ENCODE measurements at regions not wholly inside any gene's neighbourhood (a gene's known extent, or its start where the extent isn't known, plus 50 kb on each side); places are given as distances from the start of the nearest gene placed in this dataset.
A peak's percentile ranks its signal among the peaks of the same experiment; 100 is the strongest.
"Not testable (repeated sequence)": the region's sequence is repeated elsewhere in the genome, so short reads cannot be mapped to it uniquely, and the experiment has no call there.

GRCh38 chr17:11182430-11182829 is 58.6 kb upstream of the SHISA6 start:
- DNase-seq (no peak), ATAC-seq (ENCODE audit: poor library complexity) (no peak)
- intact Hi-C loops (cut with DNase I), result no loop called here

DNA sequence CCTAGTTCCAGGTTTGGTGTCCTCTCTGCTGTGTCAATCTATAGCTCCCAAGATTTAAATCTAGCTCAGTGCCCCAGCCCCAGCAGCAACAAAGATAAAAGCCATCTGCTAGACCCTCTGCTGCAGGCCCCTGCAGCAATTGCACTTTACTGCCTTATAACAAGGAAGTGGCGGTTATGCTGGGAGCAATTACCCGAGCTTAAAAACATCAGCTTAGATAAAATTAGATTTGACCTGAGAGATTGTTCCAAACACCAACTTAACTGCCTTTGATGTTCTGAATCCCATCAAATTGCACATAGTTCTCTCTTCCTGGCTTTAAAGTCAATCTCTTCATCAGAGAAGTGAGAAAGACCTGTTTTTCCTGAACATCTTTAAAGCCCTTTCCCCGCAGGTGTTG is 62.4 kb upstream of the SHISA6 start:
- ATAC-seq (ENCODE audit: poor library complexity), result no peak
- intact Hi-C loops (cut with DNase I), result no loop called here

GRCh38 chr17:11177340-11177739 is 63.7 kb upstream of the SHISA6 start:
- intact Hi-C loops (cut with DNase I), result no loop called here
- ATAC-seq (ENCODE audit: poor library complexity), result no peak
- DNase-seq, result no peak

More for the DNA sequence above, 62.4 kb upstream of the SHISA6 start:
- no peak for DNase-seq

DNA sequence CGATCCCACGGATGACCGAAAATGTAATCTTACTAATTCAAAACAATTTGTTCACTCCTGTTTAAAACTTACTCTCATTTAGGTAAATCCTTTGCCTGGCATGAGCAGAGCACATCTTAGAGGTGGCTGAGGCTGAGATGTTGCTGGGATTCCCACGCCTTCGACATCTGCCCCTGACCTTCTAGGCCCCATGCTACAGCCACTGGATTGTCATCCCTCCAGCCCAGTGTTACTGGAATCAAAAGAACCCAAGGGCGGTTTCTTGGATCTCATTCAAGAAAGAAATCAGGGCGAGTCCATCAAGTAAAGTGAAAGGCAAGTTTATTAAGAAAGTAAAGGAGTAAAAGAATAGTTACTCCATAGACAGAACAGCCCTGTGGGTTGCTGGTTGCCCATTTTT is 64.5 kb upstream of the SHISA6 start:
- peak; percentile 58 for ATAC-seq (ENCODE audit: poor library complexity)
- no peak for DNase-seq
- intact Hi-C loops (cut with DNase I), result no loop called here

DNA sequence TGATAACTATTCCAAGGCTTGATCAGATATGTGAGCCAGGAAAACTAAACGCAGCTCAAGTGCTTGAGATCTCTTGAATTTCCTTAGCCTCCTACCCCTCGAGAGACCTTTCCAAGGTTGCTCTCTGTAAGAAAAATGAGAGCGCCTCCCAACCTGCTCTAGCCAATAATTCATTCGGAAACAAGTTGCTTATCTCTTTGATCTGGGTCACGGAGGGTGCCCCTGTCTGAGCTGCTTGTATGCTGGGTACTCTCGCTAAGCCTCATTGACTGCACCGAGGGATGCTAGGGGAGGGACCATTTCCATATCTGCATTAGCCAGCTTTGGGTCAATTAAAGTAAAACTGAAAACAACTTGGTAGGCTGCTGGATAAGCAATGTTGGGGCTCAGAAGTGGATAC is 70.1 kb upstream of the SHISA6 start:
- no peak for ATAC-seq (ENCODE audit: poor library complexity)
- intact Hi-C loops (cut with DNase I), result no loop called here
- no peak for DNase-seq

GRCh38 chr17:11151818-11152425 is 89.1 kb upstream of the SHISA6 start:
- DNase-seq (no peak), ATAC-seq (ENCODE audit: poor library complexity) (no peak)
- intact Hi-C loops (cut with DNase I), result no loop called here

GRCh38 chr17:11150906-11151511 is 90.0 kb upstream of the SHISA6 start:
- DNase-seq; ATAC-seq (ENCODE audit: poor library complexity); intact Hi-C loops (cut with DNase I): not testable (repeated sequence)

GRCh38 chr17:11144358-11145233 is 96.4 kb upstream of the SHISA6 start:
- no peak for DNase-seq

GRCh38 chr17:11142231-11142630 is 98.8 kb upstream of the SHISA6 start:
- DNase-seq (no peak), ATAC-seq (ENCODE audit: poor library complexity) (no peak)
- intact Hi-C loops (cut with DNase I), result loop anchor here (5.0 kb wide), 1 partner anchor 265 kb away; no protein-coding TSS in a partner anchor

More at GRCh38 chr17:11144358-11145233, 96.4 kb upstream of the SHISA6 start:
- intact Hi-C loops (cut with DNase I), result loop anchor here (5.0 kb wide), 1 partner anchor 267 kb away; no protein-coding TSS in a partner anchor
- no peak for ATAC-seq (ENCODE audit: poor library complexity)

DNA sequence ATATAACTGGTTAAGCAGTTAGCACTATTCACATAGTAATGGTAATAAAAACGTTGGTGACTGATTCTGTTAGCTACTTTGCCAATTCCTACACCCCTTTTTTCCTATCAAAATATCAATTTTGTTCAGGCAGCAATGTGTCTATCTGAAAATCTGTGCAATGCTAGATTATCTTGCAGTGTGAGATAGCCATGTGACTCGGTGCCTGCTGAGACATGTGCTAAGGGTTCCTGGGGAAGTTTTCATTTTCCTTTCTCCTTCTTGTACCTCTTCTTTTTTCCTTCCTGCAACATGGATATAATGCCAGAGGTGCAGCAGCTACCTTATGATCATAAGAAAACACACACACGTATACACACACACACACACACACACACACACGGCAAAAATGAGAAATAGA is 100.5 kb upstream of the SHISA6 start:
- intact Hi-C loops (cut with DNase I), result loop anchor here (5.0 kb wide), 1 partner anchor 263 kb away; no protein-coding TSS in a partner anchor
- no peak for ATAC-seq (ENCODE audit: poor library complexity)
- DNase-seq, result no peak

- ATAC-seq (ENCODE audit: poor library complexity) (peak; percentile 70), DNase-seq (no peak)
- intact Hi-C loops (cut with DNase I), result loop anchor here (5.0 kb wide), 1 partner anchor 263 kb away; no protein-coding TSS in a partner anchor
These were observed 101.0 kb upstream of the SHISA6 start for GRCh38 chr17:11140043-11140442.

DNA sequence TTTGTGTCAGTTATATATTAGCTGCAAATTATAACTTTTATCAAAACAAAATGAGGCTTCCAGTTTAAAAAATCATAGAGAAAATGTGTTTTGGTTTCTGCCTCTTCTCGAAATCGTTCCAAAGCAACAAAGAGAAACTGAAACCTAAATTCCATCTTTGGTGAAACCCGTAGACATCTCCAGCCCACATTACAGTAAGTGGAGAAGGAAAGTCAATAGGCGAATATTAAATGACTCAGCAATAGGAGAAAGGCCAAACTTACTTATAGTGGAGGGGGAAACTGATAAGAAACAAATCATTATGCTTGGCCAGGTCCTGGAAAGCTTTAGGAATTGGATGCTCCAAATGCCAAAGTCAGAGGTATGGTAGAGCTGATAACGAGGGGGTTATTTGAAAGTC is 103.0 kb upstream of the SHISA6 start:
- DNase-seq (no peak), ATAC-seq (ENCODE audit: poor library complexity) (no peak)

DNA sequence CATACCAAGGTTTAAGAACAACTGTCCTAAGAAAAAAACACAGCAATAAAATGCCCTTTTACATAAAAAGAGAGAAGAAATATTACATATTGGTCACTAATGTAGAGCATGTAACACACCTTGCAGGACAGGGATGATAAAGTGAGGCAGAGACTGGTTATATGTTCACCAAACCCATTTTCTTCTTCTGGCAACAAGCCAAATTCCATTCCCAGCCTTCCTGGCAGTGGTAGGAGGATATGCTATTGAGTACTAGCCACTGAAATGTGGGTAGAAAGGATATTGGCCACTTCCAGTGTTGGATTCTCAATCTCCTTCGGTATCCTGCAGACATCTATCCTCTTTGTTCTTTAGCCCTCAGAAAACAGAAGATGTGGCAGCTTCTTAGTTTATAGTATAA is 105.2 kb upstream of the SHISA6 start:
- intact Hi-C loops (cut with DNase I), result no loop called here
- DNase-seq (no peak), ATAC-seq (ENCODE audit: poor library complexity) (no peak)

More for the DNA sequence above, 103.0 kb upstream of the SHISA6 start:
- intact Hi-C loops (cut with DNase I), result no loop called here

DNA sequence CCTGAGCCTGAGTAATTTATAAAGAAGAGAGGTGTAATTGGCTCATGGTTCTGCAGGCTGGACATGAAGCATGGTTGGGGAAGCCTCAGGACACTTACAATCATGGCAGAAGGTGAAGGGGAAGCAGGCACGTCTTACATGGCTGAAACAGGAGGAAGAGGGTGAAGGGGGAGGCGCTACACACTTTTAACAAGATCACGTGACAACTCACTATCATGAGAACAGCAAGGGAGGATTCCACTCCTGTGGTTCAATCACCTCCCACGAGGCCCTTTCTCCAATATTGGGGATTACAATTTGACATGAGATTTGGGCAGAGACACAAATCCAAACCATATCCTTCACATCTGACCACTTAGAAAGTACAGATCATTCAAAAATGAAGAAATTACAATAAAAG is 110.6 kb upstream of the SHISA6 start:
- DNase-seq, result no peak
- intact Hi-C loops (cut with DNase I), result no loop called here
- ATAC-seq (ENCODE audit: poor library complexity), result no peak

- ATAC-seq (ENCODE audit: poor library complexity) (no peak), DNase-seq (peak; percentile 49)
- intact Hi-C loops (cut with DNase I), result no loop called here
These were observed 118.1 kb upstream of the SHISA6 start for GRCh38 chr17:11122908-11123307.

DNA sequence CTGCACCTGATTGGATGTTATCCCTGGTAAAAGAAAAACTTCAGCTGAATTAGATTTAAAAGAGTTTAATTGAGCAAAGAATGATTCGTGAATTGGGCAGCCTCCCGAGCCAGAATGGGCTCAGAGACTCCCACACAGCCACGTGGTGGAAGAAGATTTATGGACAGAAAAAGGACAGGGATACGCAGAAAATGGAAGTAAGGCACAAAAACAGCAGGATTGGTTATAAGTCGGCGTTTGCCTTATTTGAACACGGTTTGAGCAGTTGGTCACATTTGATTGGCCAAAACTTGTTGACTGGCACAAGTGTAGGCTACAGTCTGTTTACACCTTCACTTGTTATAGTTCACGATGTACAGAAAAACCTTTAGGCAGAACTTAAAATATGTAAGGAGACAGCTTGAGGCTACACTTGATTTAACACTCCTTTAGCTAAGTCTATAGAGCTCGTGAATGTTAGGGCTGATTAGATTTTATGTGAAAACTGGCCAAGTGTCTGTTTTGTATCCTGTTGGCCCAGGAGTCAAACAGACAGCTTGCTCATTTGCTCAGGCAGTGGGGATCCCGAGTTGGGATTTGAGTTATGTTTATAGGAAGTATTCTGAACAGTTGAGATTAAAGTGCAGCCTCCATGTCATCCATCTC is 119.5 kb upstream of the SHISA6 start:
- intact Hi-C loops (cut with DNase I), result no loop called here
- no peak for DNase-seq
- ATAC-seq (ENCODE audit: poor library complexity), result no peak

DNA sequence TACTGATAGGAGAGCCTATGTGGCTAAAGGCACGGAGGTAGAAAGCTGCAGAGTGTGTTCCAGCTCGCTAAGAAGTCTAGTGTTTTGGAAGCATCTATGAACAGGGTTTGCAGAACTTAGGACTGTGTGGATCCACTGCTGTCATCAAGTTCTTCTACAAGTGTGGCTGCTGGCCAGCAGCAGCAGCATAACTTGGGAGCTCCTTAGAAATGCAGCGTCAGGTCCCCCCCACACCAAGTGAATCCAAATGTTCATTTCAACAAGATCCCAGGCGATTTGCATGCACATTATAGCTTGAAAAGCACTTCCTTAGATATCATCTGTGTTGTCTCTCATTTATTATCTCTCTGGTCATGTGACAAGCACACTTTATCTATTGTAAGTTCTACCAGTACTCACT is 131.9 kb upstream of the SHISA6 start:
- DNase-seq, result no peak
- intact Hi-C loops (cut with DNase I), result no loop called here
- no peak for ATAC-seq (ENCODE audit: poor library complexity)

DNA sequence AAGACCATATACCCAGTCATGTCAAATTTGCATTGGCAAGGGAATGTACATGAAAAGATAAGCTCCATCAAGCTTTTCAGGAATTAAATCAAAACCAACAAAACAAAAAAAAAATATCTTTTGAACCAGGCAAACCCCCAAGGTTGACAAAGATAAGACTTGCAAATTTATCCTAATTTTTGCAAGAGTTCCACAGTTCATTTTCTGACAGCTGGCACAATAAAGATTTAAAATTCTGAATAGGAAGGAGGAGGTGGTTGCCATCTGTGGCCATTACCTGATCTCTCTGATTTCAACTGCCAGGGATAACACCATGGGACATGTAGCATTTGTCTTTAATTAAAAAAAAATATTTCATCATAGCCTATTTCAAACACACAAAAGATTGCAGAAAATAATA is 135.9 kb upstream of the SHISA6 start:
- no peak for DNase-seq
- intact Hi-C loops (cut with DNase I), result no loop called here
- no peak for ATAC-seq (ENCODE audit: poor library complexity)

- DNase-seq (no peak), ATAC-seq (ENCODE audit: poor library complexity) (no peak)
- intact Hi-C loops (cut with DNase I), result no loop called here
These were observed 143.9 kb upstream of the SHISA6 start for GRCh38 chr17:11097121-11097520.

Data from Right ventricle myocardium superior (tissue), 1 donor.